ENCODE measurements at regions not wholly inside any gene's neighbourhood (a gene's known extent, or its start where the extent isn't known, plus 50 kb on each side); places are given as distances from the start of the nearest gene placed in this dataset.

GRCh38 chr12:92535961-92536360, 166.8 kb upstream of the PLEKHG7 start:
- DNase-seq (ENCODE audit: low read depth), result no peak

- peak; percentile 61 for DNase-seq (ENCODE audit: low read depth)
Observed at GRCh38 chr12:92533280-92533890, 169.4 kb upstream of the PLEKHG7 start.

GRCh38 chr12:92530706-92531105, 172.1 kb upstream of the PLEKHG7 start:
- no peak for DNase-seq (ENCODE audit: low read depth)

DNA sequence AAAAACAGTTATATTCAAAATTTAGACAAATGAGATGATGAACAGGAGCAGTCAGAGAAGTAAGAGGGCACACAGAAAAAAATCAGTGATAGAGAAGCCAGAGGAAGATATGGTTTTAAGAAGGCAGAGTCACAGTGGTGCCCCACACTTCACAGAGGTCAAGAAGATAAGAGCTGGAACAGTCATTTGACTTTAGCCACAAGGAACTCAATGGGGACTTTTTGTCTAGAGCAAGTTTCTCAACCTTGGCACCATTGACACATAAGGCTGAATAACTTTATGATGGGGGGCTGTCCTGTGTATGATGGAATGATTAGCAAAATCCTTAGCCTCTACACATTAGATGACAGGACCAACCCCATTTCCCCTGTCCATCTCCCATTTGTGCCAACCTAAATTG, 172.8 kb upstream of the PLEKHG7 start:
- DNase-seq (ENCODE audit: low read depth), result no peak

DNA sequence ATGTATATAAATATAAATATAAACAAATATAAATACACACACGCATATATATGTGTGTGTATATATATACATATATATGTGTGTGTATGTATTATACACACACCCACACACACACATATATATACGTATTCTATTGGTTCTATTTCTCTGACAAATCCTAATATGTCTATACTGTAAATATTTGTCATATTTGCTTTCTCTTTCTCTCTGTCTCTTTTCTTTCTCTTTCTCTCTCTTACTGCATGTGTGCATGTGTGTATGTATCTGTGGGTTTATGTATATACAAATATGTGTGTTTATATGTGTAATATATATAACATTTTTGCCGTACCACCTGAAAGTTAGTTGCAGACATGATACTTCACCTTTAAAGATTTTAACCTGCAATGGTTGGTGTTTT, 174.2 kb upstream of the PLEKHG7 start:
- DNase-seq (ENCODE audit: low read depth), result no peak

- DNase-seq (ENCODE audit: low read depth), result no peak
Observed at GRCh38 chr12:92528097-92528496, 174.7 kb upstream of the PLEKHG7 start.

DNA sequence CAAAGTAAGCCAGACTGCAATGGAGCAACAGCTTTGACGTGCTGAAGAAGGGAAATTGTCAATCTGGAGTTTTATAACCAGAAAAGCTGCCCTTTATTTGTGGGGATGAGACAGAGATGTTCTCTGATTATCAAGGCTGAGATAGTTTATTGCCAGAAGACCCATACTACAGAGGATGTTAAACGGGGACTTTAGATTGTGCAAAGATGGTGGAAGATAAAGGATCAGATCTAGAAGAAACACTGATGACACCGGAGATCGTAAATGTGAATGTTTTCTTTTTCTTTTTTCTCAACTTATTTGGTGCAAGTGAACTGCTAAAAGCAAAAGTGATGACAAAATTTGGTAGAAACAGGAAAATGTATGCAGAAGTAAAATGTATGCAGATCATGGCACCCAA, 178.3 kb upstream of the PLEKHG7 start:
- DNase-seq (ENCODE audit: low read depth), result no peak

GRCh38 chr12:92520511-92520910, 182.3 kb upstream of the PLEKHG7 start:
- no peak for DNase-seq (ENCODE audit: low read depth)

GRCh38 chr12:92519284-92519683, 183.5 kb upstream of the PLEKHG7 start:
- DNase-seq (ENCODE audit: low read depth), result no peak

GRCh38 chr12:92518071-92518470, 184.7 kb upstream of the PLEKHG7 start:
- no peak for DNase-seq (ENCODE audit: low read depth)

DNA sequence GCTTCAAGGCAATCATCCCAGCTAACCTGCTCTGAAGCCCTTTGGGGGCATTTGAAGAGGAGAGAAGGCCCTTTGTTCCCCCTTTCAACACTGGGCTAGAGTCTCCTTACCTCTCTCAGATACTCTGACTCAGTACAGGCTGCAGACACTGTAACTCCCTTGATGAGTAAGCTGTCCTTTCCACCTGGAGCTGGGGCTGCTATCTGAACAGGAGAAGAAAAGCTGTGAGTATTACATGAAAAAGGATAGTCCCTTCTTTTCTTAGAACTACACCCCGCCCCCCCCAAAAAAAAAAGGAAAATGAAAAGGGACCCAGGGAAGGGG, 186.6 kb upstream of the PLEKHG7 start:
- DNase-seq (ENCODE audit: low read depth), result no peak

GRCh38 chr12:92513231-92513730, 189.5 kb upstream of the PLEKHG7 start:
- peak; percentile 36 for DNase-seq (ENCODE audit: low read depth)

DNA sequence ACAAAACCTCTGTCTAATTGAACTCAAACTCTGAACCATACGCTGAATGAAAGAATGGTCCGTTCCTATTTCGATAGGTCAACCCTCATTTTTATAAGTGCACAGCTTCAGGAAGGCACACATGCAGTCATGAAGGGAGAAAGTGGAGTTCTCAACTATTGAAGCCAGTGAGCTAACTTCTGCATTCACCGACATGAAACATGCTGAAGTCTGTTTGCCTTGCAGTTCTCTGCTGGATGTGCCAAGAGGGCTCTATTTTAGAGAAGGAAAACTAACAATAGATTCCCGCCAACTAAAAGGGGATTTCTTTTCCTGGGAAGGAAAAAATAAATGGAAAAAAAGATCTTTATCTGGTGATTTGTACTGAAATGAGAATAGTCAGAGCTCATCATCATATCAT, 191.0 kb upstream of the PLEKHG7 start:
- DNase-seq (ENCODE audit: low read depth), result no peak

- DNase-seq (ENCODE audit: low read depth), result no peak
Observed at GRCh38 chr12:92509156-92509738, 193.5 kb upstream of the PLEKHG7 start.

DNA sequence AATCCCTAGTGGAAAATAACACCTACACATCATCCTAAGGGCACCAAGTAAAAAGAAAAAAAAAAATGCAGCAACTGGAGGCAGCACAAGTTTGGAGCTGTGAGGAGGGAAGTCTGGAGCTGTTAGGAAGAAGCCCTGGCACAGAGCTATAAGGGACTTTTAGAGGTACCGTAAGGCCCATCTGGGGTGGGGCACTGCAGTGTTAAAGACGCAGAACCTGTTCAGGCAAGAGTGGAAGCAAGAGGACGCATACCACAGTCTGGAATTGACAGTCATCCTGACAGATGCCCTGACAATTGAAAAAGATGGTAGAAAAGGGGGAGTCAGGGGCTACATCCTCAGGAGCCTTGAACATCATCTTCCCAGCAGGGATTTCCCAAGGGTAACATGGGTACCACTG, 195.9 kb upstream of the PLEKHG7 start:
- no peak for DNase-seq (ENCODE audit: low read depth)

- DNase-seq (ENCODE audit: low read depth), result peak; percentile 17
Observed at GRCh38 chr12:92506460-92506859, 196.3 kb upstream of the PLEKHG7 start.

DNA sequence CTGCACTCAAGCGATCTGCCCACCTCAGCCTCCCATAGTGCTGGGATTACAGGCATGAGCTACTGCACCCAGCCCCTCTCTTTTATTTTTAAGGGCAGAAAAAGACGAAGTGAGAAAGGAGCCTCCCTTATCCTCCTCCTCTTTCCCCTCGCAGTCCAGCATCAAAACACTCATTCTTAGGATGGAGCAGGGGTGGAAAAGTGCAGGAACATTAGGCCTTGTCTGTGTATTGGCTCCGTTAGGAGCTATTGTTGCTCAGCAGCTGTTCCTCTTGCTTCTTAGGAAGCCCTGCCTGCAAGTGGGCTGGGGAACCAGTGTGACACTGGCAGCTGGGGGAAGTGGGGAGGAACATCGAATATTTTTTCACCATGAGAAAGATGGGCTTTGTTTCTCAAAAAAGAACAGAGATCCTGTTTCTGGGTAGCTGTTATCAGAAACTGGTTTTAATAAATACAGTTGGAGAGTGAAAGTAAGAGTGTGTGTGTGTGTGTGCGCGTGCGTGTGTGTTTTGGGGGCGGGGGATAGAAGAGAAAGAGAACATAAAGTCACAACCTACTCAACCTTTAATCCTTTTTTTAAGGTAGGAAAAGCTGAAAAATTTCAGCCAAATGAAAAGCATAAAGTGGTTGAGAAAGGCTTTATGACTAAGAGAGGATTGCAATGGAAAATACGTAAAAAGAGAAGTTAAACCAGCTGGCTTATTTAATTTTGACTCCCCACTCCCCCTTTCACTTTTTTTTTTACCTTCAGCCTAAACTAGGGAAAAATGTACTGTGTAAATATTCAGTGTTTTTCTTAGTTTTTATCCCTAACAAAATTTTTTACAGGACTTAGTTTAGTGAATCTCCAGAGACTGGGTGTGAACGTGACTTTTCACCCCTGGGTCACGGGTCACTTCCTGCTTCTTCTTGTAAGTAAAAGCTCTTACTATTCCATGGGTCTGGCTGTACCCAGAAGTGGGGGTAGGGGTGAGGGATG, 197.2 kb upstream of the PLEKHG7 start:
- DNase-seq (ENCODE audit: low read depth), result peak; percentile 70

DNA sequence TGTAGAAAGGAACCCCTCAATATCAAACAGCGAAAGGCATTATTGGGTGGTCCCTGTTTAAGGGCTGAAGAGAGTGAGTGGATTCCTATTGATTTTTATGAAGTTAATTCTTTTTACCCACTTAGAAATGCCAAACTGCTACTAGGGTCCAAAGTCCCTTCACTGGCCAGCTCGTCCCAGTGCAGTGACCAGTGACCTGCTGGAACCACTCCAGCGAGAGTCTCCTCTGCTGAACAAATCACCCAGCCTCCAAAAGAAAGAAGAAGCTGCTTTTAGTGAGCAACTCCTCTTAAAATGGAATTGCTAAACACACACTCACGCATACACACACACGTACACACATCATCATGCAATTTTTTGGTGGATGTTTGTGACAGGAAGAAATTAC, 198.2 kb upstream of the PLEKHG7 start:
- DNase-seq (ENCODE audit: low read depth), result no peak

- DNase-seq (ENCODE audit: low read depth), result peak; percentile 45
Observed at GRCh38 chr12:92503971-92504593, 198.7 kb upstream of the PLEKHG7 start.

- peak; percentile 32 for DNase-seq (ENCODE audit: low read depth)
Observed at GRCh38 chr12:92503029-92503931, 199.5 kb upstream of the PLEKHG7 start.

DNA sequence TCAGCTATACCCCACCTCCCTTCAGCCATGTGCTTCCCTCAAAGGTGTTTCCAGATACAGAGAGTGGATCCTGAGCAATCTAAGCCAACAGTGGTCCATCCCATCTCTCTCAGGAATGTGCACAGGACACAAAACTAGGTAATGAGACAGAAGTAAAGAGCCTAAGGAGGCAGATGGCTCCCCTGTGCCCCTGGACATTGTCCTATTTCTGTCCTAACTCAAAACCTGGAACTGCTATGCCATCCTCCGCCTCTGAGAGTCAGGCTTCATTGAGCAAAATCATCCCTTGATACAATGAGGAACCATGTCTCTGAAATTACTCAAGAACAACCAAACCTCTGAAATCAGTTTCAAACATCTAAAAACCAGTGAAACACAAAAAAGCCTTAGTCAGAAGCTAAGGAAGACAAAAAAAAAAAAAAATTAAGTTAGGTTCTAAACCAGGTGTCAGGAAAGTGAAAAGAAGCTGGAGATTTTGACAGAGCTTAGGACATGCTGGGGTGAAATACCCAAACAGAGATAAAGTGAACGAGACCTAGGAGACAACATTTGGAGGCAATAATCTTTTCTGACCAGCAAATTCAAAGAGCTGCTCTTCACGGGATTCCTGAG, 200.3 kb upstream of the PLEKHG7 start:
- DNase-seq (ENCODE audit: low read depth), result peak; percentile 15
